CD1c-positive myeloid dendritic cell (primary cell): ENCODE measurements at regions not wholly inside any gene's neighbourhood (a gene's known extent, or its start where the extent isn't known, plus 50 kb on each side); places are given as distances from the start of the nearest gene placed in this dataset.
"Not testable (repeated sequence)": the region's sequence is repeated elsewhere in the genome, so short reads cannot be mapped to it uniquely, and the experiment has no call there.

Experiments
- DNase-seq: peaks from one replicate; pipeline ENCODE4 v3.0.0-alpha.2; 2016; ENCODE audit errors: extremely low spot score

DNA sequence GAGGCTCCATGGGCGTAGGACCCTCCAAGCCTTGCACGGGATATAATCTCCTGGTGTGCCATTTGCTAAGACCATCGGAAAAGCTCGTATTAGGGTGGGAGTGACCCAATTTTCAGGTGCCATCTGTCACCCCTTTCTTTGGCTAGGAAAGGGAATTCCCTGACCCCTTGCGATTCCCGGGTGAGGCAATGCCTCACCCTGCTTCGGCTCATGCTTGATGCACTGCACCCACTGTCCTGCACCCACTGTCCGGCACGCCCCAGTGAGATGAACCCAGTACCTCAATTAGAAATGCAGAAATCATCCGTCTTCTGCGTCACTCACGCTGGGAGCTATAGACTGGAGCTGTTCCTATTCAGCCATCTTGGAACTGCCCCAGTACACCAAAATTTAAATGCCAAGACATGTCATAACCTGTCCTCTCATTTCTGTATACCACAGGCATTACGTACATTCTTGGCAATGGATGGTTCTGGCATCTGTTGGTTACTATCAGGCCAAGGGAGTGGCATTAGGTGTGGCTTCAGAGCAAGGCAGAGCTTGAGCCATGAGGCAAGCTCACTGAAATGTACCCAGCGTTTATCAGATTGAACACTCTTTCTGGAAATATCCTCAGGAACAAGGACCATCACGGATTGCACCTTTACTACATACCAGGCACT is 95.4 kb upstream of the GALNT18 start:
- DNase-seq: no peak

DNA sequence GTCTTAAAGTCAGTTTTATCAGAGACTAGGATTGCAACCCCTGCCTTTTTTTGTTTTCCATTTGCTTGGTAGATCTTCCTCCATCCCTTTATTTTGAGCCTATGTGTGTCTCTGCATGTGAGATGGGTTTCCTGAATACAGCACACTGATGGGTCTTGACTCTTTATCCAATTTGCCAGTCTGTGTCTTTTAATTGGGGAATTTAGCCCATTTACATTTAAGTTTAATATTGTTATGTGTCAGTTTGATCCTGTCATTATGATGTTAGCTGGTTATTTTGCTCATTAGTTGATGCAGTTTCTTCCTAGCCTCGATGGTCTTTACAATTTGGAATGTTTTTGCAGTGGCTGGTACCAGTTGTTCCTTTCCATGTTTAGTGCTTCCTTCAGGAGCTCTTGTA is 93.3 kb upstream of the GALNT18 start:
- not testable (repeated sequence) for DNase-seq

DNA sequence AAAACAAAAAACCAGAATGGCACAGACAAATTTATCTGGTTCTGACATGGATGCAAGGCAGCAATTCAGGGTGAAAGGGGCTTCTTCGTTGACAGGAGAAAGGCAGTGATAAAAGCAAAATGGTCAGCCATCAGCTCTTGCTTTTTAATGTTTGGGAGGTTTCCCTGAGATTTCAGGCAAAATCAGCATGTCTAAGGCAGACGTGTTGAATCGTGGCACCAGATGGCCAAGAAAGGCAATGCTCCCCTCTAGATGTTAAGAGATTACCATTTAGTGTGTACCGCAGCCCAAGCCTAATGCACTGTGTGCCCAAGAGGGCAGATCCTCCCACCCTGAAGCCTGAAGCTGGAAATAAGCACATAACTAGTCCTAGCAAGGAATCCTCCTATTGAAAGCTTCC is 88.8 kb upstream of the GALNT18 start:
- DNase-seq: no peak

DNA sequence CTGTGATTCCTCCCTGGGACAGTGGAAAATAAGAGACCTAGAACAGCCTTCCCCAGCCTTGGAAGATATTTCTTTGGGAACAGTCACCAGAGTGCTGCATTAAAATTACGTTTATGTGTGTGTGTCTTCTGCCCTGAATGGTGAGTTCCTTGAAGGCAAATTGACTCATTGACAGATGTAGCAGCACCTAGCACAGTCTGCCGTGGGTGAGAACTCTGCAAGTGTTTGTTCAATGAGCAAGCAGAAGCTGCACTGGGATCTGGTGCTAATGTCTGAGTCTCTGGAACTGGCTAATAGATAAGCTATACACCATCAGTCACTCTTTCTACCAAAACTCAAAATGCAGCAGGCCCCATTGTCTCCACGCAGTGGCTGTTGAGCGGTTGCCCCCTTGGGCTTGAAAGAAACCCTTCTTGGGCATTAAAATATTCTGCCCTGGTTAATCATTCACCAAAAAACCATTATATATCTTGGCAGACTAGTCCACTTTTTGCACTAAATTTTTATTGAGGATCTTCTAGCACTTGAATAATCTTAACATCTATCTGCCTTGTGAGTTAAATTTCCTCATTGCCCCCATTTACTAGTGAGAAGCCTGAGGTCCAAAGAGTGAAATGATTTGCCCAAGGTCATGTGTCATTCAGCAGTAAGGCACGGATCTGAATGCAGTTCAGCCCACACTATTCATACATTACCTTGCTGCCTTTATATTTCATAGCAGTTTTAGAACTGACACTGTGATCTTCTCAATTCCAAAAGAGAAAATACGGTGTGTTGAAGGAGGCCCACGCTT is 87.8 kb upstream of the GALNT18 start:
- DNase-seq: no peak

DNA sequence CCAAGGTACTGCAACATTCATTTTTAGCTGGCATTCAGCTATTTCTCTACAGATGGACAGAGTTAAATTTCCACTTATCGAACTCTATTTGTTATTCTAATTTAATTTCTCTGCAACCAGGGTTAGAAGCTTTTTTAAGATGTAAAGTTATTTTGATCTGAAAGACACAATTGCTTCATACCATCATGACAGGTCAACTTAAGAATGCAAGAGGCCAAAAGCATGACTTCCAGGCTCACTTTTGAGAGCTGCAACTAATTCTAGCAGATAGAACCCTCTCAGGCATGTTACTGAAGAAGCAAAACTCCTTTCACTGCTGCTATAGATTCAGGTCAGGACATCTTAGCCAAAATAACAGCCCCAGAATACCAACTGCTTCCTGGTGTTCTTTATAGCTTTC is 86.5 kb upstream of the GALNT18 start:
- DNase-seq: no peak

DNA sequence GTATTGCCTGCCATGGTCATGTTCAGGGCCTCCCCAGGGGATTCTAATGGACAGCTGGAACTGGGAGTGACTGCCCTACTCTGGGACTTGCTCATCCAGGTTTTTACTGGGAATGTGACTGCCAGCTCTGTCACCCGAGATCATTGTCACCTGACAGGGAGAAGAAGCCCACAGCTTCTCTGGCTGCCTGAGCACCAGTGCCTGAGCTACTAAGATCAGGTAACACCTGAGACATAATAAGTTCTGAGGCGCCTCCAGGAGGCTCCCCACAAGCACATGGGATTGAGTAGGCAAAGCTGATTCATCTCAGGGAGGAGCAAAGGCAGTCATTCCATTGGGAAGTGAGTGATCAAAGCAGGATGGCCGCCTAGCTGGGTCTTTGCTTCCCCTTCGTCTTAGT is 84.2 kb upstream of the GALNT18 start:
- no peak for DNase-seq

DNA sequence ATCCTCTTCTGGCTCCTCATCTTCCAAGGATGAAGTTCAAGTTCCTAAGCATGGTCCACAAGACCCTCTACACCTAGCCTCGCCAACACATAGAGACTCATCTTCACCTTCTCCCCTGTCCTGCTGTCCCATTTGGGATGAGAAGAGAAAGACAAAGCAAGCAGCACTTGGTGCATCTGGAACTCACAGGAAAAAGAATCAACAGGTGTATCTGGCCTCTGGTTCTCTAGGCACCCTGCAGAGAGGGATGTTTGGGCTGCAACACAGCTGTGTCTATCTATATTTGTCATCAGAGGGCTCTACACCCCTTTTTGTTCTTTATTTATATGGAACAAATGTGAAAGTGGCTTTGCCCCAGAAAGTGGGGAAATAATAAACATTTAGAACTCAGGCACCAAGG is 82.1 kb upstream of the GALNT18 start:
- no peak for DNase-seq

DNA sequence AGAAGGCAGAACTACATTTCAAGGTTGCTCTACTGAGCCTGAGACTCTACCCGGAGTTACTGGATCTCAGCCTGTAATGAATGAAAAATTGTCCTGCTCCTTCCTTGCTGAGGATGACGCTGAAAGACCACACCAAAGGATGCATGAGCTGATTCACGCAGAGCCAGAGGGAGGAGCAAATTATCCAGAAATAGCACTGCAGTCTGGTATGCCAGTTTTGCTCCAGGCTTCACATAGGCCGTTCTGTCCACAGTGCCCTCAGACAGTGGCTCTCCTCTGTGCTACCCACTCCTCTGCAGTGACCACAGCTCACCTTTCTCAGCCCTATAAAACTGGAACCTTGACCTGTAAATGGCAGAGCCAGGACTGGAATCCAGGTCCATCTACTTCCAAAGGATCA is 79.3 kb upstream of the GALNT18 start:
- no peak for DNase-seq

DNA sequence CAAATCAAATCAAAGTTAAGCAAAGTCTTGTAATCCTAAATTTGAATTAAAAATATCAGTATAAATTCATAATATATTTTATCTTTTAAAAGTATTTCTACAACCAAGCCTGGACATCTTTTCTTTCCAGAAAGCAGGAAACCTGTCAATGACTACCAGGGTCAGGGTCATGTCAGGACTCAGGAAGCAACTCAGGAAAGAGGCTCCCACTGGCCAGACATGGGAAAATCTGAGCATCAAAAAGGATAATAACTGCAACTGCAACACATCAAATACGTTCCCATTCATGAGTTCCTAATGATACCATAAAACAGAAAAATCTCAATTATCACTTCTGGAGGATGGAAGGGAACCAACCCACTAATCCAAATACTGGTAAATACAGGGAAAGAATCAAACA is 76.0 kb upstream of the GALNT18 start:
- DNase-seq: no peak

DNA sequence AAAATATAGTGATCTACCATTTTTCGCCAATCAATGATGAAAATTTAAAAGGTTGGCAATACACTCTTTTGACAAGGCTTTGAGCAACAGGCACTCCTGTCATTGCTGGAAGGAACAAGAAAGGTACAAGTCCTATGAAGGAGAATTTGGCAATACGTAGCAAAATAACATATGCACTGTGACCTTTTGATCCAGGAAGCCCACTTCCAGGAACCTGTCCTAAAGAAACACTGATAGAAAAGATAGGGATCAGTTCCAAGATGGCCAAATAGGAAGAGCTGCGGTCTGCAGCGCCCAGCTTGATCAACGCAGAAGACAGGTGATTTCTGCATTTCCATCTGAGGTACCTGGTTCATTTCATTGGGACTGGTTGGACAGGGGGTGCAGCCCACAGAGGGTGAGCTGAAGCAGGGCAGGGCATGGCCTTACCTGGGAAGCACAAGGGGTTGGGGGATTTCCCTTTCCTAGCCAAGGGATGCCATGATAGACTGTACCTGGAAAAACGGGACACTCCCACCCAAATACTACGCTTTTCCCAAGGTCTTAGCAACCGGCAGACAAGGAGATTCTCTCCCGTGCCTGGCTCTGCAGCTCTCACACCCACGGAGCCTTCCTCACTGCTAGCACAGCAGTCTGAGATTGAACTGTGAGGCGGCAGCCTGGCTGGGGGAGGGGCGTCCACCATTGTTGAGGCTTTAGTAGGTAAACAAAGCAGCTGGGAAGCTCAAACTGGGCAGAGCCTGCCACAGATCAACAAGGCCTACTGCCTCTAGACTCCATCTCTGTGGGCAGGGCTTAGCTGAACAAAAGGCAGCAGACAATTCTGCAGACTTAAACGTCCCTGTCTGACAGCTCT is 69.7 kb upstream of the GALNT18 start:
- no peak for DNase-seq

DNA sequence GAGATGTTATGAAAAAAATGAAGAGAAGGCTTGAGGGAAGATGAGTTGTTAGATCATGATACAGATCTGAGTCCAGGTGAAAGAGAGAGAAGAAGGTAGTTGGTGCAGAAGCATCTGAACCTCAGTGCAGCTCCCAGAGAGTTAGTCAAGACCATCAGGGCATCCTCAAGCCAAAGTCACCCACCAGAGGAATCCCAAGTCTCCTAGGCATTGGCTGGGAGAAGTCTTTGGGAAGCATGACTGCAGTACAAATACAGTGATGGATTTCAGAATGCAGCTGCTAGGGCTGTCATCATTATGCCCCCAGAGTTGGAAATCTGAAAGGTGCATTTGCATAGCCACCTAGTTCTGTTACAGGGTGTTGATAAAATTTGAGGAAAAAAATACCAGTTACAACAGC is 59.7 kb upstream of the GALNT18 start:
- no peak for DNase-seq

DNA sequence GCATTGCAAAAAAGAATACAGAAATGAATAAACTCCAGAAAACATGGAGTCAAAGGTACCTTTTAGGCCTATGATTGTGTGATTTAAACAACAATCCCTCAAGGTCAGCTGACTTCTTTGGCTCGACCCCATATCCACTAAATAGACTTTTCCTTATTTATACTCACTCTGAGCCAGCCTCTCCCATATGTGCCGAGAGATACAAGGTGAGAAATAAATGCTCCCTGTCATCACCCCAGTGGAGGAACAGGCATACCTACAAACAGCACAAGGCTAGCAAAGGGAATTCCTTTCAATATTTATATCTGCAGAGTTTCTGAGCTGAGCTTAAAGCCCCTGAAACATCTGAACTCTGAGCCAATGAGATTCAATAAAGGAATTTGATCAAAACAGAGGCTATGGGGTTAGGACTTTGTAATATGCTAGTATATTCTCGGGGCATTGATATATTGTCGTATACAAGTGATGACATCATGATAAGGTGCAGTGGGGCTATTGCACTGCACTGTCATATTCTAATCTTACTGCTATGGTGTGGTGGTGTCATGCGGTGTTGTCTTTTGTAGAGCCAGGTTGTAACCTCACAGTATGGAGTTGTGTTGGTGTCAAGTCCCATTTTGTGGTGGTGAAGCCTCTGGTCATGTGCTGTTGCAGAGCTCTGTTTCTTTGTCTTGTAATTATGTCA is 56.0 kb upstream of the GALNT18 start:
- no peak for DNase-seq

DNA sequence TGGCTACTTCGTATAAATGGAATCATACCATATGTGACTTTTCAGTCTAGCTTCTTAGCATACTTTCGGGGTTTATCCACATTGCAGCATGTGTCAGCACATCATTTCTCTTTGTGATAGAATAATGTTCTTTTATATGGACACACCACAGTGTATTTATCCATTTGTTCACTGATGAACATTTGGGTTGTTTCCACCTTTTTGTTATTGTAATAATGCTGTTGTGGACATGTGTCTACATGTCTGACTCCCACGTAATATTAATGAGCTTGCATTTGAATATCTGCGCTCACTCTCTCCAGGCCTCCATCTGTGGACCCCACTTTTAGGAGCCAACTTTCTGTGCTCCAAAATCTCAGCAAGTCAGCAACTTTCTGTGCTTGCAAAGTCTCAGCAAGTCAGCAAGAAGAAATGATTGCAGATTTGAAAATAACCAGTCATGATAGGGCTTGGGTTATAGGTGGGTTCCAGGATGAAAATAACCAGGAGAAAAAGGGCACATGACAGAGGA is 53.9 kb upstream of the GALNT18 start:
- DNase-seq: no peak

DNA sequence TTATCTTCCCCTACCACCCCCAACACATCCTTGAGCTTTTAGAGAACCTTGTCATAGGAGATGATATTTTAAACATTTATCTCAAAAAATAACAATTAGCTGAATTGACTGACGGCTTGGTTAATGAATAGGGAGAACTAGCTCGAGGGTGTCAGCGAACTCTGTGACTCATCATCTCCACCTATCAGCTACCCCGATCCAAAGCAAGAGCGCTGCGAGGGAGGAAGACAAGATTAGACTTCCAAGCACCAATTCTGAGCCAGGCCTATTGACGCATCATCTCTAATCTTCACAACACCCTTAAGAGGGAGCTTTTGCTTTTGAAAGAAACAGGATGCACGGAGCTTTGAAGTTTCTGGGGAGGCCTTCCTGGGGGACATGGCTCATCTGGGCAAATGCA is 51.0 kb upstream of the GALNT18 start:
- DNase-seq: no peak

DNA sequence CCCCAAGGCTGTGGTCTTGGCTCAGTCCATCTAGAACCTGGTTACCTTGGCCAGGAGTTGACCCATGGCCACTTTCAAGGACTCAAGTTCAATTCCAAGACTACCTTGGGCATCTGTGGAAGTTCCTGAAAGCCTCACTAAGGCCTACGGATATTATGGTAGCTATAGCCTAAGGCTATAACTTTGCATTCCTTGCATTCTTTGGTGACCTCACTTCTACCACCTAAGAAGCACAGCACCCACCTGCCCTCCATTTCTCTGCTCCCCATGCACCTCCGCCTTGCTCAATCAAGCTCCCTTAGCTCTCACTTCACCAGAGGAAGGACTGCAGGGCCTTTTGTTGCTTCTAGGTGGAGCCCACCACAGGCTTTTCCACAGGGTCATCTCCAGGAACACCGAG is 50.3 kb upstream of the GALNT18 start:
- DNase-seq: no peak
